ENCODE measurements at regions not wholly inside any gene's neighbourhood (a gene's known extent, or its start where the extent isn't known, plus 50 kb on each side); places are given as distances from the start of the nearest gene placed in this dataset.

GRCh38 chr6:84353459-84354423 is 126.3 kb upstream of the CEP162 start:
- H3K27ac ChIP-seq (ENCODE audit: low read length) = no peak overlapping the region
- no peaks in the 10 kb centered on the region for H3K36me3 ChIP-seq (ENCODE audit: control insufficient read depth, insufficient read depth, low read length)
- intact Hi-C loops (cut with micrococcal nuclease; ENCODE audit: unreplicated experiment) (no loop called here), in situ Hi-C loops (cut with HindIII; ENCODE audit: low pct_unique_long_range_greater_than_20kb, low sequenced_read_pairs) (no loop called here)
- no peak overlapping the region for H3K4me3 ChIP-seq (ENCODE audit: low read depth in 2 of 2, low read length in 2 of 2)
- DNase-seq (ENCODE audit: low read depth, low spot score) (no peak), ATAC-seq (no peak)
- ChIA-PET POLR2A (no interaction called here), CTCF (no interaction called here)
- H3K9me3 ChIP-seq (ENCODE audit: control insufficient read depth, insufficient read depth, low read depth, low read length) = no peaks in the 10 kb centered on the region
- BruUV-seq (replicated peaks) = no TSS peak
- TF ChIP-seq REST (IDR thresholded peaks at IDR 0.05; ENCODE audit: insufficient read depth in 1 of 2, low read depth in 2 of 2, low read length in 1 of 2) (no peak), POLR2AphosphoS5 (IDR thresholded peaks at IDR 0.05; ENCODE audit: low read depth, low read length) (no peak), SIN3A (IDR thresholded peaks at IDR 0.05; ENCODE audit: borderline replicate concordance, insufficient read depth, low read depth, low read length) (no peak), TCF7L2 (IDR thresholded peaks at IDR 0.05; ENCODE audit: low read depth, low read length) (no peak)
- TF ChIP-seq, protein P1, sequence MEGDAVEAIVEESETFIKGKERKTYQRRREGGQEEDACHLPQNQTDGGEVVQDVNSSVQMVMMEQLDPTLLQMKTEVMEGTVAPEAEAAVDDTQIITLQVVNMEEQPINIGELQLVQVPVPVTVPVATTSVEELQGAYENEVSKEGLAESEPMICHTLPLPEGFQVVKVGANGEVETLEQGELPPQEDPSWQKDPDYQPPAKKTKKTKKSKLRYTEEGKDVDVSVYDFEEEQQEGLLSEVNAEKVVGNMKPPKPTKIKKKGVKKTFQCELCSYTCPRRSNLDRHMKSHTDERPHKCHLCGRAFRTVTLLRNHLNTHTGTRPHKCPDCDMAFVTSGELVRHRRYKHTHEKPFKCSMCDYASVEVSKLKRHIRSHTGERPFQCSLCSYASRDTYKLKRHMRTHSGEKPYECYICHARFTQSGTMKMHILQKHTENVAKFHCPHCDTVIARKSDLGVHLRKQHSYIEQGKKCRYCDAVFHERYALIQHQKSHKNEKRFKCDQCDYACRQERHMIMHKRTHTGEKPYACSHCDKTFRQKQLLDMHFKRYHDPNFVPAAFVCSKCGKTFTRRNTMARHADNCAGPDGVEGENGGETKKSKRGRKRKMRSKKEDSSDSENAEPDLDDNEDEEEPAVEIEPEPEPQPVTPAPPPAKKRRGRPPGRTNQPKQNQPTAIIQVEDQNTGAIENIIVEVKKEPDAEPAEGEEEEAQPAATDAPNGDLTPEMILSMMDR (IDR thresholded peaks at IDR 0.05) = no peak
- no peaks in the 10 kb centered on the region for H3K27me3 ChIP-seq (ENCODE audit: control insufficient read depth, insufficient read depth, low read length)
- no peaks in the 10 kb centered on the region for H3K4me1 ChIP-seq (ENCODE audit: control insufficient read depth, insufficient read depth, low read length)

DNA sequence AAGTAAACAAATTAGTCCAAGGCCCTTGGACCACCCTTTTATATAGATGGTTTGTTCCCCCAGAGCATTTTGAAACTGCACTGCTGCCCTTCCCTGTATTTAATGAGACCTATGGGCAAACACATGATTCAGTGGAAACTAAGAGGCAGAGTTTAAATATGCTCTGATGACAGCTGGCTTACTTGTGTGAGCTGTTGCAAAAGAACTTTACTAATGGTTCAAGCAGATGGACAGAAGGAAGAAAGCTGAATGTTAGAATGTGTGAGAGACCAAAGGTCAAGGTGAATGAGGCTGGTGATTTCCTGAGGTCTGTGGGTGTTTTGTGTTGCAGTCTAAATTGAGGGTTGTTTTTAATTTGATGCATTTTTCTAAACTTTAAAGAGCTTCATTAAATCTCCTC is 123.0 kb upstream of the CEP162 start:
- Histone ChIP-seq H3K4me1 (ENCODE audit: control insufficient read depth, insufficient read depth, low read length) (no peaks in the 10 kb centered on the region), H3K27ac (ENCODE audit: low read length) (no peak overlapping the region), H3K9me3 (ENCODE audit: control insufficient read depth, insufficient read depth, low read depth, low read length) (no peaks in the 10 kb centered on the region), H3K27me3 (ENCODE audit: control insufficient read depth, insufficient read depth, low read length) (no peaks in the 10 kb centered on the region), H3K4me3 (ENCODE audit: low read depth in 2 of 2, low read length in 2 of 2) (no peak overlapping the region), H3K36me3 (ENCODE audit: control insufficient read depth, insufficient read depth, low read length) (no peaks in the 10 kb centered on the region)
- in situ Hi-C loops (cut with HindIII; ENCODE audit: low pct_unique_long_range_greater_than_20kb, low sequenced_read_pairs) (no loop called here), intact Hi-C loops (cut with micrococcal nuclease; ENCODE audit: unreplicated experiment) (no loop called here)
- DNase-seq (ENCODE audit: low read depth, low spot score) = no peak
- ChIA-PET POLR2A (no interaction called here), CTCF (no interaction called here)
- TF ChIP-seq SIN3A (IDR thresholded peaks at IDR 0.05; ENCODE audit: borderline replicate concordance, insufficient read depth, low read depth, low read length) = no peak
- no peak for TF ChIP-seq TCF7L2 (IDR thresholded peaks at IDR 0.05; ENCODE audit: low read depth, low read length)
- TF ChIP-seq, protein P1 (IDR thresholded peaks at IDR 0.05) = no peak
- no peak for TF ChIP-seq REST (IDR thresholded peaks at IDR 0.05; ENCODE audit: insufficient read depth in 1 of 2, low read depth in 2 of 2, low read length in 1 of 2)
- TF ChIP-seq POLR2AphosphoS5 (IDR thresholded peaks at IDR 0.05; ENCODE audit: low read depth, low read length) = no peak
- BruUV-seq (replicated peaks) = no TSS peak
- ATAC-seq = no peak
